ENCODE measurements at regions not wholly inside any gene's neighbourhood (a gene's known extent, or its start where the extent isn't known, plus 50 kb on each side); places are given as distances from the start of the nearest gene placed in this dataset.

- dilution Hi-C loops (cut with MboI; ENCODE audit: extremely low pct_ligation_motif_present, low sequenced_read_pairs), result no loop called here
- Histone ChIP-seq H3K4me1 (ENCODE audit: control insufficient read depth, extremely low read depth, insufficient read depth, low read length) (no peaks in the 10 kb centered on the region), H3K9me3 (ENCODE audit: control insufficient read depth, low read depth, low read length) (no peaks in the 10 kb centered on the region), H3K9ac (ENCODE audit: control insufficient read depth, extremely low read depth, insufficient read depth, low read length) (no peak overlapping the region), H3K27ac (ENCODE audit: control insufficient read depth, insufficient read depth, low read length) (no peak overlapping the region), H3K36me3 (ENCODE audit: control insufficient read depth in 2 of 2, extremely low read depth in 1 of 2, insufficient read depth in 2 of 2, low read length in 2 of 2) (no peaks in the 10 kb centered on the region), H2AFZ (ENCODE audit: control insufficient read depth, low read length) (no peak overlapping the region), H3K27me3 (ENCODE audit: control insufficient read depth, extremely low read depth, insufficient read depth, low read length) (no peaks in the 10 kb centered on the region), H3K4me3 (ENCODE audit: control insufficient read depth in 2 of 3, extremely low read depth in 1 of 3, insufficient read depth in 2 of 3, low read depth in 1 of 3, low read length in 3 of 3) (no peak overlapping the region), H3K79me2 (ENCODE audit: control insufficient read depth, insufficient read depth, low read length) (no peaks in the 10 kb centered on the region), H3K4me2 (ENCODE audit: control insufficient read depth, extremely low read depth, insufficient read depth, low read depth, low read length) (no peak overlapping the region), H3K9me1 (ENCODE audit: control insufficient read depth, extremely low read depth, insufficient read depth, low read length) (no peaks in the 10 kb centered on the region), H4K20me1 (ENCODE audit: control insufficient read depth, extremely low read depth, insufficient read depth, low read length) (no peaks in the 10 kb centered on the region)
- FAIRE-seq (no peak), DNase-seq (ENCODE audit: low read depth, low spot score) (no peak)
- TF ChIP-seq EZH2 (IDR thresholded peaks at IDR 0.05; ENCODE audit: low read length) (no peak), CTCF (optimal IDR thresholded peaks at IDR 0.05 in 1 of 3, IDR thresholded peaks at IDR 0.05 in 1 of 3, conservative IDR thresholded peaks at IDR 0.05 in 1 of 3; ENCODE audit: extremely low read depth in 1 of 3, insufficient read depth in 2 of 3, low read length in 3 of 3) (no peak)
These were observed 424.5 kb downstream of the DMAC1 start for GRCh38 chr9:7375013-7375511.

DNA sequence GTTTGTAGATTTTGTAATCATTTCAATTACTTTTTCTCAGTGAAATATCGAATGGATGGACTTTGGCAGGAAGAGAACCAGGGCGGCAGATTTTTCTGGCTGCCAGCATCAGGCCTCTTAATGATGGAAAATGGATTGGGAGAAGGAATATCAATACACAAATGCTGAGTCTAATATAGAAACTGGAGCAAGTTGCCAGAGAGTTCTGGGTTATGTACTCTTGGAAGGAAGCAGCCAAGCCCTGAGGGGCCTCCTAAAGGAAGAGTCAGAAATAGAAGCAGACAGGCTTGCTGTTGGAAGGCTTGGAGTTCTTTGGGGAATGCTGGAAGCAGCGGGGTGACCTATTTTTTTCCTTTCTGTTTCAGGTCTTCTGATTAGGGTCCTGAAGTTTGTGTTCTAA, 428.6 kb downstream of the DMAC1 start:
- Histone ChIP-seq H3K9ac (ENCODE audit: control insufficient read depth, extremely low read depth, insufficient read depth, low read length) (no peak overlapping the region), H2AFZ (ENCODE audit: control insufficient read depth, low read length) (no peak overlapping the region), H3K9me3 (ENCODE audit: control insufficient read depth, low read depth, low read length) (no peaks in the 10 kb centered on the region), H3K4me2 (ENCODE audit: control insufficient read depth, extremely low read depth, insufficient read depth, low read depth, low read length) (no peak overlapping the region), H3K4me1 (ENCODE audit: control insufficient read depth, extremely low read depth, insufficient read depth, low read length) (no peaks in the 10 kb centered on the region), H4K20me1 (ENCODE audit: control insufficient read depth, extremely low read depth, insufficient read depth, low read length) (no peaks in the 10 kb centered on the region), H3K9me1 (ENCODE audit: control insufficient read depth, extremely low read depth, insufficient read depth, low read length) (no peaks in the 10 kb centered on the region), H3K27me3 (ENCODE audit: control insufficient read depth, extremely low read depth, insufficient read depth, low read length) (no peaks in the 10 kb centered on the region), H3K4me3 (ENCODE audit: control insufficient read depth in 2 of 3, extremely low read depth in 1 of 3, insufficient read depth in 2 of 3, low read depth in 1 of 3, low read length in 3 of 3) (no peak overlapping the region), H3K79me2 (ENCODE audit: control insufficient read depth, insufficient read depth, low read length) (no peaks in the 10 kb centered on the region), H3K27ac (ENCODE audit: control insufficient read depth, insufficient read depth, low read length) (no peak overlapping the region), H3K36me3 (ENCODE audit: control insufficient read depth in 2 of 2, extremely low read depth in 1 of 2, insufficient read depth in 2 of 2, low read length in 2 of 2) (no peaks in the 10 kb centered on the region)
- no peak for FAIRE-seq
- no peak for DNase-seq (ENCODE audit: low read depth, low spot score)
- TF ChIP-seq EZH2 (IDR thresholded peaks at IDR 0.05; ENCODE audit: low read length) (no peak), CTCF (optimal IDR thresholded peaks at IDR 0.05 in 1 of 3, IDR thresholded peaks at IDR 0.05 in 1 of 3, conservative IDR thresholded peaks at IDR 0.05 in 1 of 3; ENCODE audit: extremely low read depth in 1 of 3, insufficient read depth in 2 of 3, low read length in 3 of 3) (no peak)
- dilution Hi-C loops (cut with MboI; ENCODE audit: extremely low pct_ligation_motif_present, low sequenced_read_pairs), result no loop called here

Measured in keratinocyte (primary cell).